ENCODE measurements at regions not wholly inside any gene's neighbourhood (a gene's known extent, or its start where the extent isn't known, plus 50 kb on each side); places are given as distances from the start of the nearest gene placed in this dataset.

GRCh38 chr3:184440151-184440550, 60.3 kb downstream of the CHRD start:
- H3K27me3 ChIP-seq: no peaks in the 10 kb centered on the region
- H3K9me3 ChIP-seq: no peaks in the 10 kb centered on the region
- TF ChIP-seq CTCF (IDR thresholded peaks at IDR 0.05): no peak
- H3K27ac ChIP-seq: no peak overlapping the region
- no peaks in the 10 kb centered on the region for H3K36me3 ChIP-seq
- no peak overlapping the region for H3K4me3 ChIP-seq (ENCODE audit: low read depth in 1 of 2, low read length in 1 of 2)
- H3K4me1 ChIP-seq (ENCODE audit: control insufficient read depth in 1 of 2, insufficient read depth in 1 of 2, low read depth in 1 of 2, low read length in 1 of 2): no peaks in the 10 kb centered on the region

- Histone ChIP-seq H3K4me3 (ENCODE audit: low read depth in 1 of 2, low read length in 1 of 2) (no peak overlapping the region), H3K9me3 (no peaks in the 10 kb centered on the region), H3K27me3 (no peaks in the 10 kb centered on the region), H3K36me3 (no peaks in the 10 kb centered on the region), H3K4me1 (ENCODE audit: control insufficient read depth in 1 of 2, insufficient read depth in 1 of 2, low read depth in 1 of 2, low read length in 1 of 2) (no peaks in the 10 kb centered on the region), H3K27ac (no peak overlapping the region)
- no peak for TF ChIP-seq CTCF (IDR thresholded peaks at IDR 0.05)
Measured at GRCh38 chr3:184441202-184441900, 61.5 kb downstream of the CHRD start.

GRCh38 chr3:184443364-184443763, 63.5 kb downstream of the CHRD start:
- Histone ChIP-seq H3K27me3 (no peaks in the 10 kb centered on the region), H3K27ac (no peak overlapping the region), H3K36me3 (no peaks in the 10 kb centered on the region), H3K9me3 (no peaks in the 10 kb centered on the region), H3K4me3 (ENCODE audit: low read depth in 1 of 2, low read length in 1 of 2) (no peak overlapping the region), H3K4me1 (ENCODE audit: control insufficient read depth in 1 of 2, insufficient read depth in 1 of 2, low read depth in 1 of 2, low read length in 1 of 2) (no peaks in the 10 kb centered on the region)
- TF ChIP-seq CTCF (IDR thresholded peaks at IDR 0.05): no peak

GRCh38 chr3:184443831-184444230, 64.0 kb downstream of the CHRD start:
- Histone ChIP-seq H3K36me3 (no peaks in the 10 kb centered on the region), H3K4me1 (ENCODE audit: control insufficient read depth in 1 of 2, insufficient read depth in 1 of 2, low read depth in 1 of 2, low read length in 1 of 2) (no peaks in the 10 kb centered on the region), H3K27ac (no peak overlapping the region), H3K4me3 (ENCODE audit: low read depth in 1 of 2, low read length in 1 of 2) (no peak overlapping the region), H3K9me3 (no peaks in the 10 kb centered on the region), H3K27me3 (no peaks in the 10 kb centered on the region)
- TF ChIP-seq CTCF (IDR thresholded peaks at IDR 0.05): no peak

GRCh38 chr3:184448321-184449160, 68.7 kb downstream of the CHRD start:
- Histone ChIP-seq H3K4me1 (ENCODE audit: control insufficient read depth in 1 of 2, insufficient read depth in 1 of 2, low read depth in 1 of 2, low read length in 1 of 2) (no peaks in the 10 kb centered on the region), H3K27me3 (no peaks in the 10 kb centered on the region), H3K4me3 (ENCODE audit: low read depth in 1 of 2, low read length in 1 of 2) (no peak overlapping the region), H3K9me3 (no peaks in the 10 kb centered on the region), H3K27ac (no peak overlapping the region), H3K36me3 (no peaks in the 10 kb centered on the region)
- no peak for TF ChIP-seq CTCF (IDR thresholded peaks at IDR 0.05)

Measured in neutrophil (primary cell).